22Rv1 (cell line): ENCODE measurements at regions not wholly inside any gene's neighbourhood (a gene's known extent, or its start where the extent isn't known, plus 50 kb on each side); places are given as distances from the start of the nearest gene placed in this dataset.

Experiments
- CTCF ChIP-seq: fragments of 450-650 bp; IDR thresholded peaks from 2 replicates; pipeline ENCODE4 v1.5.1; 2017; ENCODE audit warnings: mild to moderate bottlenecking
- ZFX ChIP-seq: fragments of 450-650 bp; IDR thresholded peaks from 2 replicates; pipeline ENCODE4 v1.6.1; 2017; ENCODE audit warnings: antibody characterized with exemption, borderline replicate concordance

DNA sequence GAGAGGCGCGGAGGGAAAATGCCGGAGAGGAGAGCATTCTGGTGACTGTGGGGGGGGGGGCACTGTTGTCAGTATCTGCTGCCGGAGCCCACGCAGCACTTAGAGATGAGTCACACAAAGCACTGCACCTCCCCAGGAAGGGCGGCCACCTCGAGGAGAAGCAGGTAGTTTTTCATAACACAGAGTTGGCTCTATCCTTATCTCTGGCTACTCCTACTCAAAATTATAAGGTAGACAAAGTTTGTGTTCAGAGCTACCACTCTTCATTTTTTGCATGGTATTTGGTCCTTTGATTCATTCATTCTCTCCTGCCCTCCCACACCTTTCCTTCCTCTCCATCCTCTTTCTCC, 76.2 kb upstream of the SCOC start:
- TF ChIP-seq CTCF (no peak), ZFX (no peak)
